ENCODE measurements at regions not wholly inside any gene's neighbourhood (a gene's known extent, or its start where the extent isn't known, plus 50 kb on each side); places are given as distances from the start of the nearest gene placed in this dataset.
"Not testable (repeated sequence)": the region's sequence is repeated elsewhere in the genome, so short reads cannot be mapped to it uniquely, and the experiment has no call there.

DNA sequence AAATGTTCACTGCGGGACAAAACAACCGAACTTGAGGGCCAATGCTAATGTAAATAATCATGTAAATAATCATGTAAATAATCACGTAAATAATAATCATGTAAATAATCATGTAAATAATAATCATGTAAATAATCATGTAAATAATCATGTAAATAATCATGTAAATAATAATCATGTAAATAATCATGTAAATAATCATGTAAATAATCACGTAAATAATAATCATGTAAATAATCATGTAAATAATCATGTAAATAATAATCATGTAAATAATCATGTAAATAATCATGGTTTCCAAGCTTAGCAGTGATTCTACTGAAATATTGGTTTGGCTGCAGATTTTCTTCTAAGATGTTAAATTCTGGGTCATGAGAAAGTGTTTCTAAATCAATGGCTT, 507.1 kb downstream of the ZNF516 start:
- not testable (repeated sequence) for DNase-seq

DNA sequence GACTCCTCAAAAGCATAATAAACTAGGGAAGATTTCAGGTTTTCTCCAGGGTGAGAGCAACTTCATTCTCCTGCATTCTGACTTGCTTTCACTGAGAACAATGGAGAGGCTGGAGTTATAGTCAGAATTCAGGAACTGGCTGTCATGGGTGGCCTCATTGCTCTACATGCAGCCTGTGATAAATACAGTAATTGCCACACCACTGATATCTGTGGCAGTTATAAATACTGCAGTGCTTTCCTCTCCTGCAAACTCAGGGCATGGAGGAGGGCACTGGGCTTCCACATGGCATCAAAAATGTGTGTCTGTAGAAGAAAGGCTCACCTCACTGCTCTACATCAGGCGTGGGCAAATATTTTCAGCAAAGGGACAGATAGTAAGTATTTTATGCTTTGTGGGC, 510.2 kb downstream of the ZNF516 start:
- DNase-seq, result no peak

DNA sequence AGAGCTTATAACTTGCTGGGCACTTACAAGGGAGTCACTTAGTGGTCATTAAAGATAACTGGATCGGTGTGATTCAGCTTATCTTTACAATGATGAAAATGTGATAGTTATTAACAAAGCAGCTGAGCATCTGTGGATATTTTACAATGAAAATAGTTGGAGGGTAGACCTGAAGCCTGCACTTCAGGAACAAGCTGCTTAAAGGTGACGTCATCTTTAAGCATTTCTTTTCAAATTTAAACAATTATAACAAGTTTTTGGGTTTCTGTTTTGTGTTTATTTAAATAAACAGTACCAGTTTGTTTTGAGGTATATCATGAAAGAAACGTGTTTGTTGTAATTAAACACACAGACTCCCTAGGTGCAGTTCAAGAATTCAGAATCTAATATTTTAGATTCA, 513.9 kb downstream of the ZNF516 start:
- DNase-seq, result no peak

DNA sequence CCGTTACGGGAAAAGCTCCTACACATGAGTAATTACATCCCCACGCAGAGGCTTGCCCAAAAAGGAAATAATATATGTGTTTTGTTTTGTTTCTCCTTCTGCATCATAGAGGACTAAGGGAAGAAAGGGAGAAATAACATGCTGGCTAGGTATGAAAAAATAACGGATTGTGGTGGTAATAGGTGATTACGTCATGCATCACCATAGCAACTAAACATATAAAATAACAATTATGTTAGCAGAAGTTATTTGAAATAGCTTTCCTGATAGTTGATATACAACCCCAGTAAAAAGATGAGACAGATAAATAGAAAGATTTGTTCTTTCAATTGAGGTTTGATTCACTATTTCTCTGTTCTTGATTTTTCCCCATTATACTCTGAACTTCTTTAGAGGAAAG, 518.0 kb downstream of the ZNF516 start:
- DNase-seq, result no peak

DNA sequence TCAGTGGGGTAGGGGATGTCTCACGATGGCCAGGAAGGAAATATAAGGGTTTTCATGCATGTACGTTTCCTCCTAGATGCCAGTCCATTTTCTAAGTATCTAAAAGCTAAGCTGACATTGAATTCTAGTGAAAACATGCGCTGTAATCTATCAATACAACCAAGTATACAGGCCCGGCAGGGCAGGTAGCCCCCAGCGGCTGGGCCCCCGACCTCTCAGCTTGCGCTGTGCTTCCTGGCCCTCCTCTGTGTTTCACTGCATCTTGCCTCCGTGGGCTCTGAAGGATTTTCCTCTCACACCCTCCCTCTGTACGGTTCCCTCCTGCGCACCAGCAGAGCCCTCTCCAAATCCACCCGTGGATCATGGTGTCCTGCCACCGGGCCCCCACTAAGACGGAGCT, 524.8 kb downstream of the ZNF516 start:
- DNase-seq, result no peak

DNA sequence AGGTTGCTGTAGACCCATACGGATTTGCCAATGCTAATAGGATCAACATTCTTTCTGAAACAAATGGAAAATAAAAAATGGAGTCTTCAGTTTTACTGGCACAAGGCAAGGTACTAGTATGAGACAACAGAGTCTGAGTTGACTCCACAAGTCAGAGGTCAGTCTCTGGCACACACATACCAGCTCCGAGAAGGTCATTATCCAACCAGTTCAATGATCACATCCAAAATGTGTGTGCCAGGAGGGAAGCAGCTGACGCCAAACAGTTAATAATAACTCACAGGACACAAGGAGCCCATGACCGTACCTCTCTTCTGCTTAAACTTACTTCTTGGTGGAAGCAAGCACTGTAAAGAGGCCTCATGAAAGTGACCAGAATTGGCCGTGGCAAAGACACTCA, 528.6 kb downstream of the ZNF516 start:
- no peak for DNase-seq

DNA sequence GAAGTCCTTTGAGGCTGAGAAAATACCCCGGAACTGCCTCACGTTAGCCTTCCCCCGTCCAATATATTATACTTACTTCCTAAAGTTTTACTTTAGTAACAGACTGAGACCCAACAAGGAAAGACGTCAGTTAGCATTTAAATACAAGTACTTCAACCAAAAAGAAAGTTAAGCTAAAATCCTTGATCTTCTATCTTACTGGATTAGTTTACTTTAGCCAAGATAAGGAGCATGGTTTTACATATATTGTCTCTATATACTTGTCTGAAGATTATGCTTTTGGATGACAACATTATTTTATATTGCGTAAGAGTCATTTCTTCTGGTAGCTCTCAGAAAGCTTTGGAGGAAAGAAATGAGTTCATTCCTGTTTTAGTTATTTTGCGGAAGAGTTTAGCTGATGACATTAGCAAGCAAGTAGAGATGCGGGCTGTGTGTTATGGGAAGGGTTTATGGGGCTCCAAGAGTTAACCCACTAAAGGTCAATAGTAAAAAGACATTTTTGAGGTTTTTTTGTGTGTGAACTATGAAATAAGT, 532.9 kb downstream of the ZNF516 start:
- no peak for DNase-seq

DNA sequence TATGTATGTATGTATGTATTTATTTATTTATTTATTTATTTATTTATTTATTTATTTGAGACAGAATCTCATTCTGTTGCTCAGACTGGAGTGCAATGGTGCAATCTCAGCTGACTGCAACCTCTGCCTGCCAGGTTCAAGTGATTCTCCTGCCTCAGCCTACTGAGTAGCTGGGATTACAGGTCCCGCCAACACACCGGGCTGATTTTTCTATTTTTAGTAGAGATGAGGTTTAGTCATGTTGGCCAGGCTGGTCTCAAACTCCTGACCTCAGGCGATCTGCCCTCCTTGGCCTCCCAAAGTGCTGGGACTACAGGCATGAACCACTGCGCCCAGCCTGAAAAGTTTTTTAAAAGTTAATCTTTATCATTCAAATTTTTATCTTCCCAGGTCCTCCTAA, 532.9 kb upstream of the SMIM21 start:
- DNase-seq, result not testable (repeated sequence)

DNA sequence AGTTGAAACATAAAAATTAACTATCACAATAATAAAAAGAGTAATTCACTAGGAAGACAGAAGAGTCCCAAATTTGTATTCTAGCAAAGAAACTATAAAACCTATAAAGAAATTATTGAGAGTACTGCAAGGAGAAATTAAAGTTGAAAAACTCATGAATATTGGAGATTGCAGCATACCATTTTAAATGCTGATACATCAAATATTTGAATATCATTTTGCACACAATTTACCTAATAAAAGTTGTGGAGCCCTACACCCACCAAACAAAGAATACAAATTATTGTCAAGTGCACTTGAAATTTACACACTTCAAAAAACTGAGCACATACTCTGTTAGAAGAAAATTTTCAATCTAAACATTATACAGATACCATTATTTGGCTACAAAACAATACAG, 531.6 kb upstream of the SMIM21 start:
- no peak for DNase-seq

DNA sequence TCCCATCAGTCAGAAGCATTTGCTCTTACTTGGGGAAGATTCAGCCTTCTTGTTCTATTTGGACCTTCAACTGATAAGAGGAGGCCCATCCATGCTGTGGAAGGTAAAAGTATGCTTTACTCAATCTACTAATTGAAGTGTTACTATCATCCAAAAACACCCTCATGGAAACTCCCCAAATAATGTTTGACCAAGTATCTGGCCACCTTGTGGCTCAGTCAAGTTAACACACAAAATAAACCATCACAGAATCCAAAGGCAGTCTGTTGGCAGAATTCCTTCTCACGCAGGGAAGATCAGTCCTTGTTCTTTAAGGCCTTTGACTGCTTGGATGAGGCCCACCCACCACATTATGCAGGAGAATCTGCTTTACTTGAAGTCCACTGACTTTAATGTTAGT, 531.2 kb upstream of the SMIM21 start:
- DNase-seq, result no peak

DNA sequence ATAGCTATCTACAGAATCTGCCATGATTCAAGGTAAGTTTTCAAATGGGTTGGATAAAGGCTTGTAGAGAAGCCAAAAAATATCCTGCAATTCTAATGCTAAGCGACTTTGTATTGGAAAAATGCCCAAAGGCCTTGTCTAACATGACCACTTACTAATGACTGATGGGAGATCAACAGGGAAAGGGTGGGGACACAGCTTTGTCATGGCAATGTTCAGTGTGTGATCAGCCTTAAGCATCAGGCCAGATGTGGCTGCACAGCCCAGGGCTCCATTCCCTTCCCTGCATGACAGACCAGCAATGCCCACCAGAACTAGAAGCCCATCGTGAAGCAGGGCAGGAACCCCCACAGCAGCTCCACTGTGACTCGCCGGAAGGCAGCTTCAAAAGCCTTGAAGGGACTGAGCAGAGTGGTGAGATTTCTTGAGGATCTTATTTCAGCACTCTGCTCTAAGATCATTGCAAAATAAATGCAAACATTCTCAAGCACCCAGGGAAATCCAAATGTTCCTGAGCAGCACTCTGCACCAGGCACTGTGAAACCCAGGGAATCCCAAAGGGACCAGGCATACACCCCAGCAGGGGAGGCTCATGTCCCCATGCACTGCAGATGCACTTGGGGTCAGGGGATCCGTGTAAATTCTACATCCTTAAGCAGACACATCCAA, 517.9 kb upstream of the SMIM21 start:
- no peak for DNase-seq

DNA sequence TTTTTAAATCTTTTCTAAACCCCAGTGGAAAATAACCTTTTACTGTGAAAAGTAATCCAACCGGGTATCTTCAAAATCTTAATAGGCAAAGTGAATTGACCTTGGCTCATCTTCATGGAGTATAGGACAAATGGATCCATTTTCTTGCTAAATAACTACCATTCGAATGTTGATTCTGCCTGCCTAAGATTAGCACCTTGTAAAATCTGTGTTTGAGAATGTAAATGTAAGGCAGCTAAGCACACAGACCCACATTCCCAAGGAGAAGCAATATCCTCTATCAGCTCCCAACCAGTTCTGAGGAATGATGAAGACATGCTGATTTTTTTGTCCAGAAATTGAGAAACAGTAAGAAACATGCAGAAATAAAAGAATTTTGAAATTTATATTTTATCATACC, 509.8 kb upstream of the SMIM21 start:
- no peak for DNase-seq

DNA sequence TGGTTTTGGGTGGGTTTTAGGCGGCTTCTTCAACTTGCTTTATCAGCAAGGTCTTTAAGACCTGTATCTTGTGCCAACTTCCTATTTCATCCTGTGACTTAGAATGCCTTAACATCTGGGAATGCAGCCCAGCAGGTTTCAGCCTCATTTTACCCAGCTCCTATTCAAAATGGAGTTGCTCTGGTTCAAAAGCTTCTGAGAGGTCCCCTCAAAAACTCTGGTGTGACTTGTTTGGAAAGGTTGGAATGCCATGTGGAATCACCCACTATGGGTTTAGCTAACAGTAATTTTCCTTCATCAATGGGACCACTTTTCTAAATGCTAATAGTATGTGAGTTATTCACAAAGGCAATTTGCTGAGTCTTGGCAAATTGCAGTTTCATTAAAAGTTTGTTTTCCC, 509.4 kb upstream of the SMIM21 start:
- DNase-seq, result no peak

DNA sequence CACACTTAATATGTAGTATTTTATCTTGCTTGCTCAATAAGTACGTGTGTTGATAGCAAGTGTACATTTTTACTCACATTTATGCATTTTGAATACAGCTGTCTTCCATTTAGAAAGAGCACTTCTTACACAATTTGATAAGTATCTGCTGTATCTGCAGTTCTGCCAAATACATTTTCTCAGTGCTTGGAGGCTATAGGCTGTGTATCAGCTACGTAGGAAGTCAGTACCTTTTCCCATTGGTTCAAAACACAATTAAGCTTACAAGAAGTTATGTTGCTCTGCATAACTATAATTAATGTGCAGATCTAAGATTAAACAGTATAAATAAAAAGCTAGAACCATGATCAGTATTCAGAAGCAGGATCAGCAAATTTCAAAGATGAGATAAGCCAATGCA, 503.6 kb upstream of the SMIM21 start:
- DNase-seq, result no peak

DNA sequence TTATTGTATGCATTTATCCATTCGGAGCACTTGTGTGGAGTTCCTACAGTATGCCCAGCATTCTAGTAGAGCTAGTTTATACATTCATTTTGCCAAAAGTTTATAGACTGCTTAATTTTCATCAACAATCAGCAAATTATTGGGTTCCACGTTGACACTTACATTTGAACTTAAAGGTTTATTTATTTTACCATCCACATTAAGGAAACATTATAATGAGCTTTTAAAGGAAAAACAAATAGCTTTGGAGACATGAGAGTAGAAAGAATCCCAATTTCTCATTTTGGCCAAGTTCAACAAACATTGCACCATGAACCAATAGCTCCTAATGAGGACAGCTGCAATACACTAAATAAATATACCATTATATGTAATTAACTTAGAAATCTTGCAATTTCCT, 501.2 kb upstream of the SMIM21 start:
- no peak for DNase-seq

DNA sequence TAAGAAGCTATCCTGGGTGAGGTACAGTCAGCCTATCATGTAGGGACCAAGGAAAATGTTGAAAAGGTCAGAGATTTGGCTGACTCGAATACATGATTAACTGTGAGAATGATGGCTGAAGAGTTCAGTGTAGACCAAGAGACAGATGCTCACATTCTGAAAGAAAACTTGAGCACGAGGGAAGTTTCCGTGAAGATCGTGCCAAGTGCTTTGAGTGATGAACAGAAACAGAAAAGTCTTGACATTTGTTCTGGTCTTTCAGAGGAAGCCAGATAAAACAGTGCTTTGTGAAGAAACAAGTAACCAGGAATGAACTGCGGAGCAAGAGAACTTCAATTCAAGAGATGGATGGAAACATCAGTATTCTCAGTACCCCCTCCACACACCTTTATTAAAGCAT, 500.3 kb upstream of the SMIM21 start:
- no peak for DNase-seq

DNA sequence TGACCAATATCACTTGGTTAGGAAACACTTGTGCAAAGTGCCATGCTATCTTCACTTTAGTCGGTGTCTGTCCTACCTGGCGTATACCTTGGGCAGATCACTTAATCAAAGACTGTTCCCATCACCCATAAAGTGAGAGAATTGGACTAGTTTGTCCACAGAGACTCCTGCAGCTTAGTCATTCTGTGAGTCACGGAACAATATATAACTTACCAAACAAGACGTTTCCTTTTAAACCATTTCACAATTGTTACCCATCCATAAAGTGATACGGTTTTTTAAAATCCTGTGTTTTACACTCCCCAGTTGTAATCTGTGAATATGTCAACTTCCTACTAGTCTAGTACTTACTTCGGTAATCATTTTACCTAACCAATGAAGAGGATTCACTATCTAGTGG, 499.3 kb upstream of the SMIM21 start:
- no peak for DNase-seq

DNA sequence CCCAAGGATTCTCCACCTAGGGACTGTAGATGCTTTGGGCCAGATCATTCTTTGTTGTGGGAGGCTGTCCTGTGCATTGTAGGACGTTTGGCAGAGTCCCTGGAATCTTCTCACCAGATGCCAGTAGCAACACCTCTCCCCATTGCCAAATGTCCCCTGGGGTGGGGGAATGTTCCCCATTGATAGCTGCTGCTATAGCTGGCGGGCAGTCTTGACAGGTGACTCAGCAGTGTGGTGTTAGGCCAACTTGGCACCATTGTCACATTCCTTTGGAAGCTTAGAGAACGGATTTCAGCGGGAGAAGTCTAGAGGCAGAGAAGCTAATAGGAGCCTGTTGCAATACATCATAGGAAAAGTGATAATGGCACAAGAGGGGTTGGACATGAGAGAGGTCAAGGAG, 495.7 kb upstream of the SMIM21 start:
- no peak for DNase-seq

DNA sequence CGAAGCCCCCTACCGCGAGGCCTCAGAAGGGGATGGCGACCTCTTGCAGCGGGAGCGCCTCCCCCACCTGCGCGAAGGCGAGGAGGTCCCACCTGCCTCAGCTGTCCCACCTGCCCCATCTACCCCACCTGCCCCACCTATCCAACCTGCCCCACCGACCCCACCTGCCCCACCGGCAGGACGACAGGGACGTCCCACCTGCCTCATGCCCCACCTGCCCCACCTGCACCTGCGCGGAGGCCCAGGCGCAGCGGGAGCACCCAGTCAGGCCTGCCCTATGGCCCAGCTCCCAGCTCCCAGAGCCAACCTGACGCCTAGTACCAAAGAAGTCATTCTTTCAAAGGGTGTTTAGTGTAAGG, 489.1 kb upstream of the SMIM21 start:
- no peak for DNase-seq

DNA sequence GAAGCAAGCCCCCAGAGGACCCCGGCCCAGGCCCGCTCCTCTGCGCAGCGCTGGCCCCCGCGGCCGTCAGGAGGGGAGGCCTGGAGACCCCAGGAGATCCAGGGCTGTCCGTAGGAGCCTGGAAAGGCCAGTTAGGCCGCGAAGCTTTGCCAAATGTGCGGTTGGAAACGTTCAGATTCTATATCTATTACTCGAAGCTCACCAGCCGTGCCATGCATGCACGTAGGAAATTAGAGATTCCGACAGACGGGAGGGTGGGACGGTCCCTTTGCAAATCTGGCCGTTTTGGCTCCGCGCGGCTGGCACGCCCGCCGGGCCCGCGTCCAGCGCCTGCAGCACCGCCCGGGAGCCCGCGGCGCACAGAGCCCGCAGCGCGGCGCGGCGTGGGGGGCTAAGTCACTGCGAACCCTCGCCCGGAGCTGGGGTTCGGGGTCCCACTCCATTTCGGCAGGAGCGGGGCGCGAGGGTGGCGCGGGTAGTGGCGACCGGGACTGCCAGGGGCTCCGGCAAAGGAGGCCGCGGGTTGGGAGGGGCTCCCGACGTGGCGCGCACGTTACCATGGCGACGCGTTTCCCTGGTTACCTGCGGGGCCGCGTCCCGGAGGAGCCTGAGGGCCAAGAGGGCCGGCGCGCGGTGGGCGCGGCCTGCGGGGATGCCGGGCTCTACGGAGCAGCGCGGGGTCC, 488.6 kb upstream of the SMIM21 start:
- peak; percentile 9 for DNase-seq

DNA sequence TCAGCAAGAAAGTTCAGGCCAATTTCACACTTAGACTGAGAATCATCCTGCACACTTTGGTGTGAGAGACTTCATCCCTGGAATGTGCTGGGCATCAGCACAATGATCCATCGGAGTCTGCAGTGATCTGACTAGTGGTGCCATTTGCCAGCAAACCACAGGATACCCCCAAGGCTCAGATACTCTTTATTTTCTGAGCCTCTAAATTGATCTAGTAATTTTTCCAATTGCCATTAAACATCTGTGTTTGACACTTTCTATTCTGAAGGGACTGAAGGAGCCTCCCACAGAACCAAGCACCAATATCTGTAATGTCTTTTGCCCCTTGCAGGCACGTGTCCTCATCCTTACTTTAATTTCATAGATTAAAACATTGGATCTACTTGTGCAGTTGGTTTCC, 485.3 kb upstream of the SMIM21 start:
- DNase-seq, result no peak

DNA sequence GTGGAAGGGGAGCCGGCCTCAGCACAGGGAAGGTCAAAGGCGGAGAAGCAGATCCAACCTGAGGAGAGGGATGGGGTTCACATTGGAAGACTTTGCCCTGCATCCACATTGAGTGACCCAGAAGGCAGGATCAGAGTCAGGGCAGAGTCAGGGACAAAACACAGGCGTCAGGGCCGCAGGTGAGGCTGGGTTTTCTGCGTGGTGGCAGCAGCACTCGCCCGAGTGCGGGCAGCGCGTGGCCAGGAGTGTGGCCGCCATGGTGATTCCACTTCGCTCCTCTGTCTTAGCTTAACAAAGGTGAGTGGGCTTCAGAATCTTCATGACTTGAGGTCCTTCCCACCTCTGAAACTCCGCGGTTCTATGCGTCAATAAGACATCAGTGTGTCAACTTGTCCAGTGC, 476.9 kb upstream of the SMIM21 start:
- DNase-seq, result no peak

DNA sequence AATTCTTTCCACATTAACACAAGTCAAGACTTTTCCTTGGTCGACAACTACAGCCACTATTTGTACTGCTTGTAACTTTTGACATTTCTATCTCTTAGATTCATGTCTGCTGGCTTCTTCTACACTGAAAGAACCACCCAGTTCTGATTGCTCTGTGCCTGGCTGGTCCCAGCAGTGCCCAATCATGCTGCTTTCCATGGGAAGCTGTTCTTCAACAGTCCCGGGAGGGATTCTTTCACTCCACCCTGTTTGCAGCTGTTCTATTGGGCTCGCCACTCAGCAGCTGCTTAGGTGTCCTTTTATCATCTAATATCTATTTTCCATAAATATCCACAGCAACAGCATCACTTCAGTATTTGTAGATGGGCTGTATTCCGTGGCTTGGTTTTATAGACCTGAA, 471.1 kb upstream of the SMIM21 start:
- DNase-seq, result no peak

DNA sequence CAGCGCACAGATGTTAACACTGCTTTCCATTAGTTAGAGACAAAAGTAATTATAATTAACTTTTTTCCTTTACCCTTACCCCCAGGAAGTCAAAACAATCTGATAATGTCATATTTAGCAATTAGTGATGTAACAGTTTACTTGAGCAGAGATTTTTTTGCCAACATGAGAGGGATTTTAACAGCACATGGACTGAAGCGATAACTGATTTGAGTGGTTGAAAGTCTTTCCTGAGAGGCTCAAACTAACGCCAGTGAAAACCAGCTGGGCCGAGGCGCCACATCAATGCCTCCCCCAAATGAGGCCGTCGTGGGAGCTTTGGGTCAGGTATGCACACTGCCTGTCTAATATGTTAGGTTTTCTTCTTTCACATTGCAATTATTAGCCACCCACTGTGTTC, 469.9 kb upstream of the SMIM21 start:
- no peak for DNase-seq

DNA sequence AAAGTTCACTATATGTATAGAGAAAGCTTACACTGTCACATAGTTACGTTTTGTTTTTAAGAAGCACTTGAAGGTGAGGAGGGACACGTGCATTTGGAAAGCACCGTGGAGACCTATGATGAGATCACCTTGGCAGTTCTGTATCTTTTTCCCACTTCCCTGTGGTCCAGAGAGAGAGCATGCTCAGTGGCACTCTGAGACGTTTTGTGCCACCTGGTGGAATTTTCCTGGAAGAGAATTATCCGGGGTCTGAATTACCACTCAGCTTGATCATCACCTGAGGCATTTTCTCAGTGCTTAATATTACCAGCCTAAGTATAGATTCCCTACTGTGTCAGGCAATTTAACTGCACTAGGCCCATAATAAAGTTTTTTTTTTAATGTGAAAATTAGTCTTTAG, 469.4 kb upstream of the SMIM21 start:
- peak; percentile 48 for DNase-seq
